Neural cell (in vitro differentiated cells): ENCODE measurements at regions not wholly inside any gene's neighbourhood (a gene's known extent, or its start where the extent isn't known, plus 50 kb on each side); places are given as distances from the start of the nearest gene placed in this dataset.

Experiments
- H2AFZ ChIP-seq: fragments of 200-600, 300-800 bp; sonication (generic), shearing (Covaris generic); 2 replicates; pipeline ENCODE4 v1.6.0; 2014; ENCODE audit warnings: low read depth, mild to moderate bottlenecking, antibody characterized with exemption, low read length, moderate library complexity
- H3F3A ChIP-seq: fragments of 200-600 bp; shearing (Covaris generic); 2 replicates; pipeline ENCODE4 v1.6.1; 2016; ENCODE audit warnings: mild to moderate bottlenecking, moderate library complexity, mixed read lengths, antibody characterized with exemption, low read length; ENCODE audit not compliant: insufficient read depth, poor library complexity, severe bottlenecking
- H3K27ac ChIP-seq: fragments of 200-600, 300-800 bp; sonication (generic), shearing (Covaris generic); 2 replicates; pipeline ENCODE4 v1.5.1; 2014; ENCODE audit warnings: mild to moderate bottlenecking, low read length, moderate library complexity
- H3K27me3 ChIP-seq: fragments of 300-800, 200-600 bp; sonication (generic), shearing (Covaris generic); 2 replicates; pipeline ENCODE4 v1.6.0; 2014; ENCODE audit warnings: mild to moderate bottlenecking, low read depth, low read length, moderate library complexity; ENCODE audit not compliant: insufficient read depth
- H3K36me3 ChIP-seq: fragments of 300-800, 200-600 bp; sonication (generic), shearing (Covaris generic); 2 replicates; pipeline ENCODE4 v1.5.1; 2014; ENCODE audit warnings: mild to moderate bottlenecking, antibody characterized with exemption, low read length, moderate library complexity; ENCODE audit not compliant: insufficient read depth
- H3K4me2 ChIP-seq: fragments of 300-800, 200-600 bp; sonication (generic), shearing (Covaris generic); 2 replicates; pipeline ENCODE4 v1.6.0; 2014; ENCODE audit warnings: mild to moderate bottlenecking, low read length
- H3K4me3 ChIP-seq: fragments of 300-800, 200-600 bp; sonication (generic), shearing (Covaris generic); 2 replicates; pipeline ENCODE4 v1.5.1; 2014; ENCODE audit warnings: mild to moderate bottlenecking, low read length, moderate library complexity
- H3K79me2 ChIP-seq: fragments of 200-600 bp; shearing (Covaris generic); replicated peaks from 2 replicates; pipeline ENCODE4 v1.6.0; 2014; ENCODE audit warnings: mild to moderate bottlenecking, low read length, moderate library complexity; ENCODE audit not compliant: insufficient read depth
- H3K9ac ChIP-seq: fragments of 300-800, 200-600 bp; sonication (generic), shearing (Covaris generic); 2 replicates; pipeline ENCODE4 v1.6.1; 2016; ENCODE audit warnings: mild to moderate bottlenecking, low read length, mixed read lengths
- H3K9me2 ChIP-seq: fragments of 200-600 bp; shearing (Covaris generic); 2 replicates; pipeline ENCODE4 v1.6.1; 2016; ENCODE audit warnings: mild to moderate bottlenecking, low read length, mixed read lengths; ENCODE audit not compliant: insufficient read depth
- H3K9me3 ChIP-seq: fragments of 200-600, 300-800 bp; sonication (generic), shearing (Covaris generic); 2 replicates; pipeline ENCODE4 v1.6.1; 2016; ENCODE audit warnings: mild to moderate bottlenecking, mixed run types, low read length, moderate library complexity, mixed read lengths
- H4K20me1 ChIP-seq: fragments of 200-600 bp; shearing (Covaris generic); 2 replicates; pipeline ENCODE4 v1.6.1; 2016; ENCODE audit warnings: mild to moderate bottlenecking, mixed run types; ENCODE audit not compliant: insufficient read depth
- CTCF ChIP-seq: fragments of 450-650 bp; IDR thresholded peaks from 2 replicates; pipeline ENCODE4 v1.5.1; 2014; ENCODE audit warnings: antibody characterized with exemption, mild to moderate bottlenecking, moderate library complexity; ENCODE audit not compliant: poor library complexity, severe bottlenecking
- EP300 ChIP-seq: fragments of 450-650 bp; conservative IDR thresholded peaks from 2 replicates; pipeline ENCODE4 v1.6.1; 2014; ENCODE audit warnings: antibody characterized with exemption, mild to moderate bottlenecking, moderate library complexity; ENCODE audit not compliant: poor library complexity, severe bottlenecking
- EZH2 ChIP-seq: fragments of 200-600, 300-800 bp; shearing (Covaris generic), sonication (generic); IDR thresholded peaks from 2 replicates; pipeline ENCODE4 v1.6.1; 2014; ENCODE audit warnings: antibody characterized with exemption, low read length, borderline replicate concordance, mild to moderate bottlenecking; ENCODE audit not compliant: insufficient read depth, poor library complexity, severe bottlenecking
- MXI1 ChIP-seq: fragments of 450-650 bp; conservative IDR thresholded peaks from 2 replicates; pipeline ENCODE4 v1.6.1; 2014; ENCODE audit warnings: antibody characterized with exemption, mild to moderate bottlenecking; ENCODE audit not compliant: poor library complexity, severe bottlenecking
- POLR2AphosphoS5 ChIP-seq: IDR thresholded peaks from 2 replicates; pipeline ENCODE4 v1.6.1; 2012
- RAD21 ChIP-seq: fragments of 450-650 bp; conservative IDR thresholded peaks from 2 replicates; pipeline ENCODE4 v1.6.1; 2014; ENCODE audit warnings: antibody characterized with exemption, mild to moderate bottlenecking, moderate library complexity
- REST ChIP-seq: IDR thresholded peaks from 2 replicates; pipeline ENCODE4 v1.6.1; 2012; ENCODE audit warnings: borderline replicate concordance
- SMC3 ChIP-seq: fragments of 450-650 bp; conservative IDR thresholded peaks from 2 replicates; pipeline ENCODE4 v1.6.1; 2014; ENCODE audit warnings: antibody characterized with exemption, mild to moderate bottlenecking, moderate library complexity; ENCODE audit not compliant: poor library complexity
- TAF1 ChIP-seq: IDR thresholded peaks from 2 replicates; pipeline ENCODE4 v1.6.1; 2012; ENCODE audit warnings: low read depth

GRCh38 chr21:17044696-17045095, 468.1 kb upstream of the CXADR start:
- Histone ChIP-seq H3K36me3 (no peaks in the 10 kb centered on the region), H3K79me2 (no peaks in the 10 kb centered on the region), H3K9me3 (no peaks in the 10 kb centered on the region), H4K20me1 (no peaks in the 10 kb centered on the region), H3K9me2 (no peaks in the 10 kb centered on the region), H3K4me3 (no peak overlapping the region), H3K27ac (no peak overlapping the region), H3K9ac (no peak overlapping the region), H3K4me2 (no peak overlapping the region), H2AFZ (no peak overlapping the region), H3K27me3 (no peaks in the 10 kb centered on the region), H3F3A (no peaks in the 10 kb centered on the region)
- no peak for TF ChIP-seq MXI1
- TF ChIP-seq RAD21 = no peak
- no peak for TF ChIP-seq REST
- no peak for TF ChIP-seq TAF1
- TF ChIP-seq EZH2 = no peak

- no peaks in the 10 kb centered on the region for H3F3A ChIP-seq
- no peaks in the 10 kb centered on the region for H4K20me1 ChIP-seq
- TF ChIP-seq RAD21 = peak; percentile 20
- TF ChIP-seq EZH2 = no peak
- peak; percentile 34 for TF ChIP-seq CTCF
- H3K79me2 ChIP-seq = no peaks in the 10 kb centered on the region
- no peaks in the 10 kb centered on the region for H3K9me2 ChIP-seq
- no peaks in the 10 kb centered on the region for H3K9me3 ChIP-seq
- no peaks in the 10 kb centered on the region for H3K36me3 ChIP-seq
- H3K4me3 ChIP-seq = no peak overlapping the region
- H3K27me3 ChIP-seq = no peaks in the 10 kb centered on the region
- no peak overlapping the region for H3K9ac ChIP-seq
- H2AFZ ChIP-seq = no peak overlapping the region
- no peak overlapping the region for H3K27ac ChIP-seq
- no peak overlapping the region for H3K4me2 ChIP-seq
These were observed 467.5 kb upstream of the CXADR start for GRCh38 chr21:17045214-17045853.

- no peak overlapping the region for H3K27ac ChIP-seq
- TF ChIP-seq TAF1 = no peak
- TF ChIP-seq EZH2 = no peak
- no peak for TF ChIP-seq REST
- TF ChIP-seq SMC3 = no peak
- TF ChIP-seq EP300 = no peak
- TF ChIP-seq POLR2AphosphoS5 = no peak
- no peak for TF ChIP-seq CTCF
- H3K79me2 ChIP-seq = no peaks in the 10 kb centered on the region
- no peaks in the 10 kb centered on the region for H3K36me3 ChIP-seq
- H3K4me2 ChIP-seq = no peak overlapping the region
- H2AFZ ChIP-seq = no peak overlapping the region
- no peaks in the 10 kb centered on the region for H3F3A ChIP-seq
- no peaks in the 10 kb centered on the region for H4K20me1 ChIP-seq
- H3K4me3 ChIP-seq = no peak overlapping the region
- H3K9me2 ChIP-seq = no peaks in the 10 kb centered on the region
- H3K9ac ChIP-seq = no peak overlapping the region
- H3K9me3 ChIP-seq = no peaks in the 10 kb centered on the region
- no peaks in the 10 kb centered on the region for H3K27me3 ChIP-seq
These were observed 463.9 kb upstream of the CXADR start for GRCh38 chr21:17048974-17049373.
